H9 (cell line): ENCODE measurements at regions not wholly inside any gene's neighbourhood (a gene's known extent, or its start where the extent isn't known, plus 50 kb on each side); places are given as distances from the start of the nearest gene placed in this dataset.

ENCODE experiments used
- DNase-seq: peaks from one replicate; pipeline ENCODE4 v3.0.0-alpha.2; 2017
- H2AFZ ChIP-seq: one replicate; pipeline ENCODE4 v1.6.1; 2013; ENCODE audit warnings: mild to moderate bottlenecking, low read length, control low read depth, moderate library complexity
- H2AK5ac ChIP-seq: 2 replicates; pipeline ENCODE4 v1.6.1; 2013; ENCODE audit warnings: low read length, control low read depth, mixed read lengths; ENCODE audit not compliant: insufficient read length
- H2BK120ac ChIP-seq: one replicate; pipeline ENCODE4 v1.6.1; 2013; ENCODE audit warnings: low read depth, mild to moderate bottlenecking, low read length, control low read depth, inconsistent platforms; ENCODE audit not compliant: poor library complexity, severe bottlenecking
- H2BK12ac ChIP-seq: 2 replicates; pipeline ENCODE4 v1.6.1; 2013; ENCODE audit warnings: low read length, control low read depth, mixed read lengths, low read depth; ENCODE audit not compliant: insufficient read length
- H2BK15ac ChIP-seq: 2 replicates; pipeline ENCODE4 v1.6.1; 2013; ENCODE audit warnings: low read depth, low read length, control low read depth
- H2BK20ac ChIP-seq: one replicate; pipeline ENCODE4 v1.6.1; 2013; ENCODE audit warnings: low read depth, mild to moderate bottlenecking, low read length, control low read depth, inconsistent platforms; ENCODE audit not compliant: poor library complexity, severe bottlenecking
- H2BK5ac ChIP-seq: 2 replicates; pipeline ENCODE4 v1.6.1; 2013; ENCODE audit warnings: low read length, control low read depth, mixed read lengths; ENCODE audit not compliant: insufficient read length
- H3K14ac ChIP-seq: 2 replicates; pipeline ENCODE4 v1.6.1; 2013; ENCODE audit warnings: low read length, control low read depth; ENCODE audit not compliant: insufficient read depth
- H3K18ac ChIP-seq: 2 replicates; pipeline ENCODE4 v1.6.1; 2013; ENCODE audit warnings: low read depth, mild to moderate bottlenecking, mixed read lengths, low read length, control low read depth; ENCODE audit not compliant: insufficient read length
- H3K23ac ChIP-seq: 2 replicates; pipeline ENCODE4 v1.6.1; 2013; ENCODE audit warnings: low read length, control low read depth, mixed read lengths, low read depth; ENCODE audit not compliant: insufficient read length
- H3K23me2 ChIP-seq: 2 replicates; pipeline ENCODE4 v1.6.1; 2013; ENCODE audit warnings: low read depth, mild to moderate bottlenecking, mixed read lengths, low read length, control low read depth; ENCODE audit not compliant: insufficient read length, poor library complexity, severe bottlenecking
- H3K27ac ChIP-seq: 2 replicates; pipeline ENCODE4 v1.5.1; 2013; ENCODE audit warnings: low read length, control low read depth, mixed read lengths, low read depth; ENCODE audit not compliant: insufficient read length
- H3K27me3 ChIP-seq: 2 replicates; pipeline ENCODE4 v1.6.1; 2013; ENCODE audit warnings: low read length, control low read depth, inconsistent platforms; ENCODE audit not compliant: insufficient read depth
- H3K4ac ChIP-seq: 2 replicates; pipeline ENCODE4 v1.6.1; 2013; ENCODE audit warnings: low read depth, mild to moderate bottlenecking, control low read depth, inconsistent platforms, low read length, moderate library complexity
- H3K4me1 ChIP-seq: 2 replicates; pipeline ENCODE4 v1.6.1; 2013; ENCODE audit warnings: low read length, control low read depth, inconsistent platforms; ENCODE audit not compliant: insufficient read depth
- H3K4me2 ChIP-seq: 2 replicates; pipeline ENCODE4 v1.6.1; 2013; ENCODE audit warnings: low read length, control low read depth, mixed read lengths; ENCODE audit not compliant: insufficient read length, insufficient read depth
- H3K56ac ChIP-seq: 2 replicates; pipeline ENCODE4 v1.6.1; 2013; ENCODE audit warnings: low read depth, mild to moderate bottlenecking, mixed read lengths, low read length, control low read depth; ENCODE audit not compliant: insufficient read length
- H3K79me1 ChIP-seq: 2 replicates; pipeline ENCODE4 v1.6.1; 2013; ENCODE audit warnings: low read depth, mild to moderate bottlenecking, moderate library complexity, low read length, control low read depth, inconsistent platforms; ENCODE audit not compliant: insufficient read depth, poor library complexity, severe bottlenecking
- H3K79me2 ChIP-seq: 2 replicates; pipeline ENCODE4 v1.6.1; 2013; ENCODE audit warnings: low read length, control low read depth, inconsistent platforms; ENCODE audit not compliant: insufficient read depth
- H3K9ac ChIP-seq: 2 replicates; pipeline ENCODE4 v1.6.1; 2013; ENCODE audit warnings: low read length, control low read depth, mixed read lengths; ENCODE audit not compliant: insufficient read length; ENCODE audit errors: extremely low read depth
- H3K9me3 ChIP-seq: one replicate; pipeline ENCODE4 v1.6.1; 2013; ENCODE audit warnings: low read depth, low read length, inconsistent platforms; ENCODE audit not compliant: control insufficient read depth
- H3T11ph ChIP-seq: one replicate; pipeline ENCODE4 v1.6.1; 2013; ENCODE audit warnings: mild to moderate bottlenecking, low read length, control low read depth, inconsistent platforms
- H4K20me1 ChIP-seq: one replicate; pipeline ENCODE4 v1.6.1; 2013; ENCODE audit not compliant: control insufficient read depth, insufficient read length, insufficient read depth
- H4K5ac ChIP-seq: 2 replicates; pipeline ENCODE4 v1.6.1; 2013; ENCODE audit warnings: low read depth, mild to moderate bottlenecking, mixed read lengths, low read length, control low read depth; ENCODE audit not compliant: insufficient read length
- H4K8ac ChIP-seq: replicated peaks from 2 replicates; pipeline ENCODE4 v1.6.1; 2013; ENCODE audit warnings: low read length, control low read depth, mixed read lengths, low read depth; ENCODE audit not compliant: insufficient read length
- H4K91ac ChIP-seq: 2 replicates; pipeline ENCODE4 v1.6.1; 2013; ENCODE audit warnings: low read depth, mild to moderate bottlenecking, moderate library complexity, mixed read lengths, low read length, control low read depth; ENCODE audit not compliant: insufficient read length
- H3K27ac Mint-ChIP-seq, 3 experiments: 2 replicates in 2 of 3; 3 replicates in 1 of 3; pipeline ENCODE4 v1.8.0; 2020 to 2021; ENCODE audit warnings: mixed read lengths in 3 of 3, mild to moderate bottlenecking in 1 of 3, moderate library complexity in 1 of 3
- H3K27me3 Mint-ChIP-seq: 2 replicates; pipeline ENCODE4 v1.8.0; 2021; ENCODE audit warnings: low read depth, mild to moderate bottlenecking, moderate library complexity, mixed read lengths
- H3K36me3 Mint-ChIP-seq, 3 experiments: 2 replicates in 2 of 3; 3 replicates in 1 of 3; pipeline ENCODE4 v1.8.0; 2020 to 2021; ENCODE audit warnings: low read depth in 3 of 3, mixed read lengths in 3 of 3; ENCODE audit not compliant: insufficient read depth in 1 of 3
- H3K4me1 Mint-ChIP-seq, 2 experiments: 2 replicates each; pipeline ENCODE4 v1.8.0; 2020; ENCODE audit warnings: mixed read lengths in 2 of 2
- H3K4me3 Mint-ChIP-seq, 2 experiments: 2 replicates in 1 of 2; 3 replicates in 1 of 2; pipeline ENCODE4 v1.8.0; 2020 to 2021; ENCODE audit warnings: mild to moderate bottlenecking in 2 of 2, mixed read lengths in 2 of 2, moderate library complexity in 1 of 2
- H3K9me3 Mint-ChIP-seq, 2 experiments: 2 replicates in 1 of 2; 3 replicates in 1 of 2; pipeline ENCODE4 v1.8.0; 2020; ENCODE audit warnings: mild to moderate bottlenecking in 2 of 2, mixed read lengths in 2 of 2, moderate library complexity in 1 of 2
- CTCF ChIP-seq: fragments of 200-600 bp; sonication (generic); conservative IDR thresholded peaks from 3 replicates; pipeline ENCODE4 v1.8.0; 2021; ENCODE audit warnings: antibody characterized with exemption, mild to moderate bottlenecking
- WGBS: extraction: QIAGEN DNeasy Blood & Tissue Kit; methylation state at CpG from one replicate; pipeline ENCODE4 v1.1.7; 2013; ENCODE audit warnings: missing lambda C conversion rate, low lambda C conversion rate, mixed read lengths; ENCODE audit not compliant: insufficient read length; ENCODE audit errors: extremely low coverage; 5-methylcytosine and 5-hydroxymethylcytosine counted together

- H3K27ac Mint-ChIP-seq, result no peak overlapping the region
- H3K27me3 Mint-ChIP-seq, result peaks cover 9% of the 10 kb centered on the region
- Histone ChIP-seq H3K14ac (no peak overlapping the region), H2BK20ac (no peak overlapping the region), H4K91ac (no peak overlapping the region), H3K9me3 (no peaks in the 10 kb centered on the region), H3K4me1 (no peaks in the 10 kb centered on the region; the same call in 1 of the 2 replicates), H3K23me2 (no peaks in the 10 kb centered on the region), H4K5ac (no peak overlapping the region), H3T11ph (no peak overlapping the region), H3K27ac (no peak overlapping the region), H3K18ac (no peak overlapping the region), H2BK15ac (no peak overlapping the region), H4K20me1 (no peaks in the 10 kb centered on the region), H3K79me1 (no peaks in the 10 kb centered on the region), H3K79me2 (0 out of 2 replicates have a peak, but pooled peaks cover 2% of the 10 kb centered on the region), H2AK5ac (no peak overlapping the region), H3K4me2 (no peak overlapping the region), H4K8ac (no peak overlapping the region), H3K4ac (no peak overlapping the region), H2AFZ (no peak overlapping the region), H3K27me3 (no peaks in the 10 kb centered on the region), H3K23ac (no peak overlapping the region), H2BK120ac (no peak overlapping the region), H2BK5ac (no peak overlapping the region), H3K9ac (no peak overlapping the region), H3K56ac (no peak overlapping the region), H2BK12ac (no peak overlapping the region)
- H3K36me3 Mint-ChIP-seq, result no peaks in the 10 kb centered on the region
- peaks cover 3 to 15% of the 10 kb centered on the region in 2 experiments; a peak in 3 of 4 replicates for H3K4me1 Mint-ChIP-seq
- no peak for DNase-seq
- WGBS, result no CpG with 5 or more reads among the region's 4 CpGs
- TF ChIP-seq CTCF, result no peak
- no peaks in the 10 kb centered on the region for H3K9me3 Mint-ChIP-seq
- no peak overlapping the region for H3K4me3 Mint-ChIP-seq
Observed at GRCh38 chr2:118665784-118666529, 181.5 kb downstream of the EN1 start.
